Lower leg skin (tissue), 4 donors: ENCODE measurements at regions not wholly inside any gene's neighbourhood (a gene's known extent, or its start where the extent isn't known, plus 50 kb on each side); places are given as distances from the start of the nearest gene placed in this dataset.

ENCODE experiments used
- DNase-seq, 2 donors: peaks; one replicate each; pipeline ENCODE4 v3.0.0-alpha.2; 2019; ENCODE audit warnings: low spot score in 2 of 2
- H3K4me3 ChIP-seq: fragments of 200-600 bp; sonication (generic); 2 replicates; pipeline ENCODE4 v1.5.1; 2017; ENCODE audit warnings: mild to moderate bottlenecking, low read depth; ENCODE audit not compliant: poor library complexity, severe bottlenecking
- POLR2A ChIP-seq, 2 donors: fragments of 450-650 bp; IDR thresholded peaks; one replicate each; pipeline ENCODE4 v1.6.1; 2016 to 2017; ENCODE audit warnings: antibody characterized with exemption in 2 of 2, mild to moderate bottlenecking in 1 of 2, moderate library complexity in 1 of 2
- WGBS, 2 donors: methylation state at CpG; one replicate each; pipeline ENCODE4 v1.1.5; 2018; 5-methylcytosine and 5-hydroxymethylcytosine counted together
- intact Hi-C: fragments of 100-400 bp; cut with DNase I; formaldehyde crosslinking; loops from one replicate; pipeline ENCODE4 v1.15.0; 2023; ENCODE audit warnings: low total_unique reads
- TF ChIP-seq, protein P1 (sequence below), 3 donors: fragments of 450-650 bp; IDR thresholded peaks; one replicate each; pipeline ENCODE4 v1.5.1; 2016; ENCODE audit warnings: antibody characterized with exemption in 3 of 3, mild to moderate bottlenecking in 3 of 3, moderate library complexity in 2 of 3

DNA sequence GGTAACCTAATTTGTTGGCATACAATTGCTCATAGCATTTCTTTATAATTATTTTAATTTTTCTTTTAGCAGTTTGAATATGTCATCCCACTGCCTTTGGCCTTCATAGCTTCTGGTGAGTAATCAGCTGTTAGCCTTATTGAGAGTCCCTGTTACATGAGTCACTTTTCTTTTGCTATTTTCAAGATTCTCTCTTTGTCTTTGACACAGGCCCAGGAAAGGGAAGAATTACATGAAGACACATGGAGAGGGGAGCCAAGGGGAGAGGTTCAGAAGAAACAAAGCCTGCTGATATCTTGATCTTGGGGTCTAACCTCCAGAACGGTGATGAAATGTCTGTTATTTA is 418.2 kb downstream of the METTL15 start:
- DNase-seq = no peak
- intact Hi-C loops = no loop called here
- TF ChIP-seq, protein P1, sequence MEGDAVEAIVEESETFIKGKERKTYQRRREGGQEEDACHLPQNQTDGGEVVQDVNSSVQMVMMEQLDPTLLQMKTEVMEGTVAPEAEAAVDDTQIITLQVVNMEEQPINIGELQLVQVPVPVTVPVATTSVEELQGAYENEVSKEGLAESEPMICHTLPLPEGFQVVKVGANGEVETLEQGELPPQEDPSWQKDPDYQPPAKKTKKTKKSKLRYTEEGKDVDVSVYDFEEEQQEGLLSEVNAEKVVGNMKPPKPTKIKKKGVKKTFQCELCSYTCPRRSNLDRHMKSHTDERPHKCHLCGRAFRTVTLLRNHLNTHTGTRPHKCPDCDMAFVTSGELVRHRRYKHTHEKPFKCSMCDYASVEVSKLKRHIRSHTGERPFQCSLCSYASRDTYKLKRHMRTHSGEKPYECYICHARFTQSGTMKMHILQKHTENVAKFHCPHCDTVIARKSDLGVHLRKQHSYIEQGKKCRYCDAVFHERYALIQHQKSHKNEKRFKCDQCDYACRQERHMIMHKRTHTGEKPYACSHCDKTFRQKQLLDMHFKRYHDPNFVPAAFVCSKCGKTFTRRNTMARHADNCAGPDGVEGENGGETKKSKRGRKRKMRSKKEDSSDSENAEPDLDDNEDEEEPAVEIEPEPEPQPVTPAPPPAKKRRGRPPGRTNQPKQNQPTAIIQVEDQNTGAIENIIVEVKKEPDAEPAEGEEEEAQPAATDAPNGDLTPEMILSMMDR (IDR thresholded peaks at IDR 0.05) = no peak
- no peak for TF ChIP-seq POLR2A (IDR thresholded peaks at IDR 0.05)
- 94 to 97% methylated on average over 1 of the region's 1 CpG for WGBS, 2 donors
- no peak overlapping the region for H3K4me3 ChIP-seq

DNA sequence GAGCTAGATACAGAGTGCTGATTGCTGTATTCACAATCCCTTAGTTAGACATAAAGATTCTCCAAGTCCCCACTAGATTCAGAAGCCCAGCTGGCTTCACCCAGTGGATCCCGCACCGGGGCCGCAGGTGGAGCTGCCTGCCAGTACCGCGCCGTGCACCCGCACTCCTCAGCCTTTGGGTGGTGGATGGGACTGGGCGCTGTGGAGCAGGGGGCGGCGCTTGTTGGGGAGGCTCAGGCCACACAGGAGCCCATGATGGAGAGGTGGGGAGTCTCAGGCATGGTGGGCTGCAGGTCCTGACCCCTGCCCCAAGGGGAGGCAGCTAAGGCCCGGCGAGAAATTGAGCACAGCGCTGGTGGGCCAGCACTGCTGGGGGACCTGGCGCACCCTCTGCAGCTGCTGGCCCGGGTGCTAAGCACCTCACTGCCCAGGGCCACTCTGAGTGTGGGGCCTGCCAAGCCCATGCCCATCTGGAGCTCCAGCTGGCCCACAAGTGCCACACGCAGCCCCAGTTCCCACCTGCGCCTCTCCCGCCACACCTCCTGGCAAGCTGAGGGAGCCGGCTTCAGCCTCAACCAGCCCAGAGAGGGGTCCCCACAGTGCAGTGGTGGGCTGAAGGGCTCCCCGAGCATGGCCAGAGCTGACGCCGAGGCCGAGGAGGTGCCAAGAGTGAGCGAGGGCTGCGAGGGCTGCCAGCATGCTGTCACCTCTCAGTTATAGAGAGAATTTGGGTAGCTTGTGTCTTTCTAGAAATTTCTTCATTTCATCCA is 417.6 kb downstream of the METTL15 start:
- intact Hi-C loops = no loop called here
- no peak for DNase-seq
- TF ChIP-seq, protein P1 (IDR thresholded peaks at IDR 0.05) = no peak
- no peak for TF ChIP-seq POLR2A (IDR thresholded peaks at IDR 0.05)
- H3K4me3 ChIP-seq = no peak overlapping the region
- 96 to 98% methylated on average over 17 to 20 of the region's 25 CpGs for WGBS, 2 donors

DNA sequence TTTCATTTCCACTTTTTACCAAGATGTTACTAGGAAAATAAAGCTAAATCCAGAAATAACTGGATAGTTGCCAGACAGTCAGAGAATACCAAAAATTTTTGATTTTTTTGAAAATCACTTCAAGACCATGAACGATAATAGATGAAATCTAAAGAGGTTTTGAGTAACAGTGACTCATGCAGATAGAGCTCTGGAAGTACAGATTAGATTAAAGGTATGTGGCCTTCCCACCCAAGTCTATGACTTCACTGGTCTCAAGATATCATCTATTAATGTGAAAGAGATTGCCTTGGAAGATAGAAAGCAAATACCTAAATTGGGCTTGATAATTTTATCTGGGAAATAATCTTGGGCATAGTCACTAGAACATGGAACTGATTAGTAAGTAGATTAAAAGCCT is 415.9 kb downstream of the METTL15 start:
- TF ChIP-seq POLR2A (IDR thresholded peaks at IDR 0.05) = no peak
- TF ChIP-seq, protein P1 (IDR thresholded peaks at IDR 0.05) = no peak
- 69 to 72% methylated on average over 1 of the region's 1 CpG for WGBS, 2 donors
- no peak overlapping the region for H3K4me3 ChIP-seq
- DNase-seq = no peak
- intact Hi-C loops = no loop called here

DNA sequence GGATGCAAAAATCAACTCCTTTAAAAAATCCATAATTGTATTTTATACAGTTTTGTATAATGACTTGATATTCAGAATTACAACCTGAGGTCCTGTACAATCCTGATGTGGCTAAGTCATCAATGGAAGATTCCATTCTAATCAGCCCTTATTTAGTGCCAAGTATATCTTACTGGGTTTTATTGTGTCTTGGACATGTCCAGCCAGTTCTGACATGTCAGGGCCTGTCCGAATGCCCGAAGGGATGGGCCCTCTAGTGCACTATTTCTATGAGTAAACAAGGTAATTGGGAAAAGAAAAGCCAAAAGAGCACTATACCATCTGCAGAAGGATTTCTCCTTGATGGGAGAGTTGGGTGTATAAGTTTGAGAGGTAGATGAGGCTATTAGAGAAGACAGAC is 412.9 kb downstream of the METTL15 start:
- intact Hi-C loops = no loop called here
- DNase-seq = no peak
- no peak for TF ChIP-seq POLR2A (IDR thresholded peaks at IDR 0.05)
- TF ChIP-seq, protein P1 (IDR thresholded peaks at IDR 0.05) = no peak
- 68 to 71% methylated on average over 2 of the region's 2 CpGs for WGBS, 2 donors
- no peak overlapping the region for H3K4me3 ChIP-seq

DNA sequence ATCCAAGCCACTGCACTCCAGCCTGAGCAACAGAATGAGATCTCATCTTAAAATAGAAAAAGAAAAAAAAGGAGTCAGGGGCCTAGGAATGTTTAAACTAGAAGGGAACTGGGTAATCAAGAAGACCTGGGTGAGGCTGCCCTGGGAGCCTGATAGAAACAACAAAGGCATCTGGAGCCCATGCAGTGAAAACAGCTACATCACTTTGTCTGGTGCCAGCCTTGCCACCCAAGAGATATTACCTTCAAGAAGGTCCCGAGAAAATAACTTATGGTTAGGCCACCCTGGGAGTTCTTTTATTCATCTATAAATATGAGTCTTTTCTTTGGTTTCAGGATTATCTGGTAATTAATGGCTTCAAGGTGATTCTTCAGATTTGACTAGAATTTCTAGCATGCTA is 412.1 kb downstream of the METTL15 start:
- TF ChIP-seq, protein P1 (IDR thresholded peaks at IDR 0.05) = no peak
- no peak for TF ChIP-seq POLR2A (IDR thresholded peaks at IDR 0.05)
- intact Hi-C loops = no loop called here
- no peak for DNase-seq
- 55 to 68% methylated on average over 1 of the region's 1 CpG for WGBS, 2 donors
- no peak overlapping the region for H3K4me3 ChIP-seq

DNA sequence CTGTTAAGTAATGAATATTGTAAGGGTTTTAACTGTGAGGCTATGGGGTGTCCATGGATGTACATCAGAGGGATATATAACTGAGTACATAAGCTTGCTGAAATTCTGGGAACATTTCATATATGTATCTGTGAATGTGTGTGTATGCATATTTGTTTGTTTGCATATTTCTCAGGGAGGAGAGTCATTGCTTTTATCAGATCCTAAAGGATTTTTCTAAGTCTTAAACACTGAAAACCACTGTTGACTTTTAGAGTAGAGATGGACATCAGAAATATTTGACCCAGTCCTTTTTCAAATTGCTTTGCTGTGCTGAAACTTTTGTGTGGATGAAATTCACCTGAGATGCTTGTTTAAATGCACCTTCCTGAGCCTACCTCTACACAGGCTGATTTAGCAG is 410.6 kb downstream of the METTL15 start:
- intact Hi-C loops = no loop called here
- TF ChIP-seq POLR2A (IDR thresholded peaks at IDR 0.05) = no peak
- TF ChIP-seq, protein P1 (IDR thresholded peaks at IDR 0.05) = no peak

More for the DNA sequence above, 410.6 kb downstream of the METTL15 start:
- no peak for DNase-seq
- no peak overlapping the region for H3K4me3 ChIP-seq
